ENCODE measurements at regions not wholly inside any gene's neighbourhood (a gene's known extent, or its start where the extent isn't known, plus 50 kb on each side); places are given as distances from the start of the nearest gene placed in this dataset.

- TF ChIP-seq CTCF (IDR thresholded peaks at IDR 0.05) (no peak), ZFX (IDR thresholded peaks at IDR 0.05; ENCODE audit: borderline replicate concordance) (no peak)
These were observed 138.9 kb downstream of the HAUS1 start for GRCh38 chr18:46243095-46243494.

All from 22Rv1 (cell line).